ENCODE measurements at regions not wholly inside any gene's neighbourhood (a gene's known extent, or its start where the extent isn't known, plus 50 kb on each side); places are given as distances from the start of the nearest gene placed in this dataset.

GRCh38 chr1:38773483-38773882 lies 86.1 kb downstream of the RRAGC start:
- TF ChIP-seq EZH2phosphoT487 (IDR thresholded peaks at IDR 0.05) (no peak), CTCF (IDR thresholded peaks at IDR 0.05) (no peak)
